IMR-90 (cell line): ENCODE measurements at regions not wholly inside any gene's neighbourhood (a gene's known extent, or its start where the extent isn't known, plus 50 kb on each side); places are given as distances from the start of the nearest gene placed in this dataset.

Experiments
- ATAC-seq: fragments of 200-7000 bp; cut with Tn5 transposase; 2 replicates; pipeline ENCODE4 v1.9.1; 2020; ENCODE audit warnings: low read depth, mild to moderate bottlenecking, moderate library complexity
- BruUV-seq: library from RNA; stranded (reverse); fragments of 400-500 nt; replicated peaks from 2 replicates; lab custom pipeline; 2021; lab: Mats Ljungman, UMichigan
- CTCF ChIA-PET: fragments of 300-600 bp; formaldehyde crosslinking; extraction: SDS; loops from one replicate; lab custom pipeline; 2021; ENCODE audit warnings: antibody characterized with exemption; lab: Yijun Ruan, JAX
- POLR2A ChIA-PET: fragments of 300-600 bp; sonication (Branson Sonifier 250); formaldehyde crosslinking; loops from one replicate; lab custom pipeline; 2022; ENCODE audit warnings: antibody characterized with exemption; ENCODE audit not compliant: unreplicated experiment; lab: Charles Lee
- DNase-seq: peaks from one replicate; pipeline ENCODE4 v3.0.0; 2013
- H2AFZ ChIP-seq: replicated peaks from 2 replicates; pipeline ENCODE3; 2013; ENCODE audit warnings: low read length, mild to moderate bottlenecking; ENCODE audit not compliant: poor library complexity
- H2AK5ac ChIP-seq: 2 replicates; pipeline ENCODE4 v1.6.1; 2013; ENCODE audit warnings: low read depth, low read length, inconsistent platforms
- H2AK9ac ChIP-seq: replicated peaks from 2 replicates; pipeline ENCODE3; 2013; ENCODE audit warnings: mild to moderate bottlenecking, low read depth, low read length, moderate library complexity; ENCODE audit not compliant: poor library complexity
- H2BK120ac ChIP-seq: 2 replicates; pipeline ENCODE4 v1.6.1; 2013; ENCODE audit warnings: low read depth, low read length, inconsistent platforms
- H2BK15ac ChIP-seq: 3 replicates; pipeline ENCODE4 v1.6.1; 2013; ENCODE audit warnings: low read depth, low read length, inconsistent platforms
- H2BK20ac ChIP-seq: 2 replicates; pipeline ENCODE4 v1.6.1; 2013; ENCODE audit warnings: low read depth, mild to moderate bottlenecking, inconsistent platforms, low read length, moderate library complexity
- H2BK5ac ChIP-seq: 2 replicates; pipeline ENCODE4 v1.6.1; 2013; ENCODE audit warnings: mild to moderate bottlenecking, low read depth, low read length, inconsistent platforms; ENCODE audit not compliant: poor library complexity, severe bottlenecking
- H3K14ac ChIP-seq: replicated peaks from 2 replicates; pipeline ENCODE4 v1.6.1; 2013; ENCODE audit warnings: low read depth, low read length, inconsistent platforms
- H3K18ac ChIP-seq: 2 replicates; pipeline ENCODE4 v1.6.1; 2013; ENCODE audit warnings: low read depth, low read length, control low read depth
- H3K23ac ChIP-seq: 2 replicates; pipeline ENCODE4 v1.6.1; 2013; ENCODE audit warnings: low read depth, low read length, inconsistent platforms
- H3K27ac ChIP-seq: 2 replicates; pipeline ENCODE4 v1.5.1; 2013; ENCODE audit warnings: mild to moderate bottlenecking, control low read depth, low read length; ENCODE audit not compliant: insufficient read depth
- H3K27me3 ChIP-seq: 2 replicates; pipeline ENCODE4 v1.6.1; 2013; ENCODE audit warnings: low read length; ENCODE audit not compliant: control insufficient read depth, insufficient read depth
- H3K36me3 ChIP-seq: 2 replicates; pipeline ENCODE4 v1.6.1; 2013; ENCODE audit warnings: low read length, mixed read lengths; ENCODE audit not compliant: control insufficient read depth, insufficient read depth
- H3K4ac ChIP-seq: 2 replicates; pipeline ENCODE4 v1.6.1; 2013; ENCODE audit warnings: low read depth, low read length, inconsistent platforms
- H3K4me1 ChIP-seq: 2 replicates; pipeline ENCODE4 v1.6.1; 2013; ENCODE audit warnings: low read length, mixed read lengths; ENCODE audit not compliant: control insufficient read depth, insufficient read depth
- H3K4me2 ChIP-seq: 2 replicates; pipeline ENCODE4 v1.6.1; 2013; ENCODE audit warnings: low read depth, mild to moderate bottlenecking, control low read depth, low read length, moderate library complexity
- H3K4me3 ChIP-seq: 2 replicates; pipeline ENCODE4 v1.5.1; 2013; ENCODE audit warnings: low read depth, mild to moderate bottlenecking, control low read depth, low read length, moderate library complexity; ENCODE audit not compliant: insufficient read depth
- H3K56ac ChIP-seq: 2 replicates; pipeline ENCODE4 v1.6.1; 2013; ENCODE audit warnings: low read length, inconsistent platforms; ENCODE audit not compliant: insufficient read depth; ENCODE audit errors: extremely low read depth
- H3K79me1 ChIP-seq, 2 experiments: 2 replicates each; pipeline ENCODE4 v1.6.1; 2013; ENCODE audit warnings: low read length in 2 of 2, inconsistent platforms in 1 of 2, low read depth in 1 of 2
- H3K9ac ChIP-seq: 2 replicates; pipeline ENCODE4 v1.6.1; 2013; ENCODE audit warnings: low read depth, low read length, control low read depth
- H3K9me1 ChIP-seq: 2 replicates; pipeline ENCODE4 v1.6.1; 2013; ENCODE audit warnings: low read length, inconsistent platforms; ENCODE audit not compliant: insufficient read depth
- H3K9me3 ChIP-seq: 2 replicates; pipeline ENCODE4 v1.6.1; 2013; ENCODE audit warnings: low read length; ENCODE audit not compliant: control insufficient read depth, insufficient read depth
- H4K20me1 ChIP-seq: 2 replicates; pipeline ENCODE4 v1.6.1; 2013; ENCODE audit warnings: low read length, inconsistent platforms; ENCODE audit not compliant: insufficient read depth
- H4K5ac ChIP-seq: 2 replicates; pipeline ENCODE4 v1.6.1; 2013; ENCODE audit warnings: mild to moderate bottlenecking, low read depth, low read length, control low read depth
- H4K8ac ChIP-seq, 2 experiments: 2 replicates each; pipeline ENCODE4 v1.6.1; 2013; ENCODE audit warnings: low read depth in 2 of 2, low read length in 2 of 2, control low read depth in 1 of 2, inconsistent platforms in 1 of 2
- H4K91ac ChIP-seq: 2 replicates; pipeline ENCODE4 v1.6.1; 2013; ENCODE audit warnings: low read depth, low read length, inconsistent platforms; ENCODE audit not compliant: insufficient read depth
- MXI1 ChIP-seq: IDR thresholded peaks from 2 replicates; pipeline ENCODE4 v1.6.1; 2012; ENCODE audit warnings: low read depth, mild to moderate bottlenecking, low read length, moderate library complexity, borderline replicate concordance
- NFE2L2 ChIP-seq: fragments of 150-350 bp; IDR thresholded peaks from 2 replicates; pipeline ENCODE4 v1.6.1; 2016; ENCODE audit warnings: low read depth, mild to moderate bottlenecking, low read length
- RAD21 ChIP-seq: IDR thresholded peaks from 2 replicates; pipeline ENCODE4 v1.6.1; 2012; ENCODE audit warnings: low read length, improper control_type of control experiment
- WGBS, 2 experiments: methylation state at CpG; one replicate each; pipeline versions ENCODE4 v1.1.5 to v1.1.7; 2013; ENCODE audit warnings: missing lambda C conversion rate in 2 of 2; ENCODE audit not compliant: insufficient read length in 1 of 2; ENCODE audit errors: extremely low coverage in 2 of 2; 5-methylcytosine and 5-hydroxymethylcytosine counted together
- dilution Hi-C: fragments of 300-500 bp; cut with HindIII; formaldehyde crosslinking; loops from one replicate; pipeline ENCODE4 v1.14.3; 2018; ENCODE audit warnings: low sequenced_read_pairs; ENCODE audit not compliant: unreplicated experiment
- in situ Hi-C: fragments of 300-500 bp; cut with MboI; formaldehyde crosslinking; loops from 3 replicates; pipeline ENCODE4 v1.14.3; 2019; ENCODE audit warnings: low sequenced_read_pairs, inconsistent platforms, mixed read lengths
- intact Hi-C: fragments of 100-400 bp; cut with micrococcal nuclease; formaldehyde crosslinking; loops from 2 replicates; pipeline ENCODE4 v1.10.0; 2022

- no peak overlapping the region for H2AK9ac ChIP-seq
- no peak overlapping the region for H3K4ac ChIP-seq
- POLR2A ChIA-PET = no interaction called here
- H3K4me3 ChIP-seq = no peak overlapping the region
- H4K20me1 ChIP-seq = no peaks in the 10 kb centered on the region
- no peak overlapping the region for H2BK120ac ChIP-seq
- H4K8ac ChIP-seq = no peak overlapping the region
- no CpG with 5 or more reads among the region's 1 CpG for WGBS, 2 experiments
- no peak overlapping the region for H3K9ac ChIP-seq
- H2BK5ac ChIP-seq = no peak overlapping the region
- H4K91ac ChIP-seq = no peak overlapping the region
- H2BK20ac ChIP-seq = no peak overlapping the region
- H3K79me1 ChIP-seq = no peaks in the 10 kb centered on the region
- ATAC-seq (no peak), DNase-seq (no peak)
- no peak overlapping the region for H2AFZ ChIP-seq
- H3K4me1 ChIP-seq = no peaks in the 10 kb centered on the region
- H3K14ac ChIP-seq = no peak overlapping the region
- H3K36me3 ChIP-seq = no peaks in the 10 kb centered on the region
- H3K4me2 ChIP-seq = no peak overlapping the region
- no peak overlapping the region for H3K18ac ChIP-seq
- intact Hi-C loops = no loop called here
- no peaks in the 10 kb centered on the region for H3K9me1 ChIP-seq
- no peak overlapping the region for H3K23ac ChIP-seq
- no peak overlapping the region for H2AK5ac ChIP-seq
- 0 out of 2 replicates have a peak, but pooled peaks cover 2% of the 10 kb centered on the region for H3K9me3 ChIP-seq
- no TSS peak for BruUV-seq
- H3K27me3 ChIP-seq = no peaks in the 10 kb centered on the region
- dilution Hi-C loops = no loop called here
- H4K5ac ChIP-seq = no peak overlapping the region
- H3K56ac ChIP-seq = no peak overlapping the region
- CTCF ChIA-PET = interaction anchor here (1.0 kb wide), 1 partner anchor 8 kb away, joined by 4 read pairs; no protein-coding TSS in a partner anchor
- in situ Hi-C loops = no loop called here
- TF ChIP-seq NFE2L2 = no peak
- TF ChIP-seq RAD21 = no peak
- no peak for TF ChIP-seq MXI1
- no peak overlapping the region for H3K27ac ChIP-seq
- no peak overlapping the region for H2BK15ac ChIP-seq
Observed at GRCh38 chr3:106036696-106037095, 167.9 kb upstream of the CBLB start.
